HFFc6 (cell line): ENCODE measurements at regions not wholly inside any gene's neighbourhood (a gene's known extent, or its start where the extent isn't known, plus 50 kb on each side); places are given as distances from the start of the nearest gene placed in this dataset.

ENCODE experiments used
- DNase-seq: peaks from one replicate; pipeline ENCODE4 v3.0.0-alpha.2; 2018
- H3K27ac Mint-ChIP-seq: 2 replicates; pipeline ENCODE4 v1.8.0; 2020; ENCODE audit warnings: mild to moderate bottlenecking, mixed read lengths
- H3K27me3 Mint-ChIP-seq: 2 replicates; pipeline ENCODE4 v1.8.0; 2021; ENCODE audit warnings: mild to moderate bottlenecking, moderate library complexity, mixed read lengths; ENCODE audit not compliant: insufficient read depth
- H3K36me3 Mint-ChIP-seq: 2 replicates; pipeline ENCODE4 v1.8.0; 2021; ENCODE audit warnings: low read depth, mixed read lengths
- H3K4me1 Mint-ChIP-seq: 2 replicates; pipeline ENCODE4 v1.8.0; 2020; ENCODE audit warnings: low read depth, mixed read lengths
- H3K4me3 Mint-ChIP-seq: 2 replicates; pipeline ENCODE4 v1.8.0; 2020; ENCODE audit warnings: mild to moderate bottlenecking, moderate library complexity, mixed read lengths
- H3K9me3 Mint-ChIP-seq: 2 replicates; pipeline ENCODE4 v1.8.0; 2020; ENCODE audit warnings: mild to moderate bottlenecking, mixed read lengths
- CTCF ChIP-seq: fragments of 200-600 bp; sonication (generic); IDR thresholded peaks from 2 replicates; pipeline ENCODE4 v1.5.0; 2021; ENCODE audit warnings: antibody characterized with exemption, mild to moderate bottlenecking

GRCh38 chr17:73840829-73841228 is 196.6 kb upstream of the SDK2 start:
- Mint-ChIP-seq H3K27me3 (peaks cover 1% of the 10 kb centered on the region; the same call in 1 of the 2 replicates), H3K4me3 (no peak overlapping the region), H3K27ac (no peak overlapping the region), H3K36me3 (peaks cover 16% of the 10 kb centered on the region), H3K9me3 (peaks cover 76% of the 10 kb centered on the region), H3K4me1 (no peaks in the 10 kb centered on the region)
- DNase-seq = no peak
- no peak for TF ChIP-seq CTCF

- no peaks in the 10 kb centered on the region for H3K4me1 Mint-ChIP-seq
- TF ChIP-seq CTCF = no peak
- H3K27me3 Mint-ChIP-seq = peaks cover 1% of the 10 kb centered on the region; the same call in 1 of the 2 replicates
- H3K36me3 Mint-ChIP-seq = peaks cover 16% of the 10 kb centered on the region
- no peak overlapping the region for H3K27ac Mint-ChIP-seq
- no peak for DNase-seq
- H3K4me3 Mint-ChIP-seq = no peak overlapping the region
- peaks cover 80% of the 10 kb centered on the region for H3K9me3 Mint-ChIP-seq
These were observed 197.3 kb upstream of the SDK2 start for GRCh38 chr17:73841431-73842060.

GRCh38 chr17:73847952-73848351 is 203.7 kb upstream of the SDK2 start:
- Mint-ChIP-seq H3K4me1 (no peaks in the 10 kb centered on the region), H3K36me3 (peaks cover 12% of the 10 kb centered on the region), H3K4me3 (no peak overlapping the region), H3K9me3 (peaks cover 73% of the 10 kb centered on the region), H3K27ac (no peak overlapping the region), H3K27me3 (peaks cover 1% of the 10 kb centered on the region; the same call in 1 of the 2 replicates)
- no peak for DNase-seq
- no peak for TF ChIP-seq CTCF

GRCh38 chr17:73850426-73850825 is 206.2 kb upstream of the SDK2 start:
- peaks cover 9% of the 10 kb centered on the region for H3K36me3 Mint-ChIP-seq
- no peak for TF ChIP-seq CTCF
- H3K27ac Mint-ChIP-seq = no peak overlapping the region
- no peak overlapping the region for H3K4me3 Mint-ChIP-seq
- peaks cover 72% of the 10 kb centered on the region for H3K9me3 Mint-ChIP-seq
- no peak for DNase-seq
- H3K4me1 Mint-ChIP-seq = no peaks in the 10 kb centered on the region
- H3K27me3 Mint-ChIP-seq = no peaks in the 10 kb centered on the region; the same call in none of the 2 replicates

- Mint-ChIP-seq H3K4me3 (no peak overlapping the region), H3K9me3 (peaks cover 65% of the 10 kb centered on the region), H3K36me3 (peaks cover 6% of the 10 kb centered on the region), H3K27me3 (no peaks in the 10 kb centered on the region; the same call in none of the 2 replicates), H3K27ac (no peak overlapping the region), H3K4me1 (no peaks in the 10 kb centered on the region)
- no peak for DNase-seq
- TF ChIP-seq CTCF = no peak
These were observed 206.8 kb upstream of the SDK2 start for GRCh38 chr17:73851091-73851490.
